Fibroblast of peridontal ligament (primary cell): ENCODE measurements at regions not wholly inside any gene's neighbourhood (a gene's known extent, or its start where the extent isn't known, plus 50 kb on each side); places are given as distances from the start of the nearest gene placed in this dataset.
"Not testable (repeated sequence)": the region's sequence is repeated elsewhere in the genome, so short reads cannot be mapped to it uniquely, and the experiment has no call there.

ENCODE experiments used
- DNase-seq: peaks from one replicate; pipeline ENCODE4 v3.0.0-alpha.2; 2010; ENCODE audit errors: extremely low read depth

DNA sequence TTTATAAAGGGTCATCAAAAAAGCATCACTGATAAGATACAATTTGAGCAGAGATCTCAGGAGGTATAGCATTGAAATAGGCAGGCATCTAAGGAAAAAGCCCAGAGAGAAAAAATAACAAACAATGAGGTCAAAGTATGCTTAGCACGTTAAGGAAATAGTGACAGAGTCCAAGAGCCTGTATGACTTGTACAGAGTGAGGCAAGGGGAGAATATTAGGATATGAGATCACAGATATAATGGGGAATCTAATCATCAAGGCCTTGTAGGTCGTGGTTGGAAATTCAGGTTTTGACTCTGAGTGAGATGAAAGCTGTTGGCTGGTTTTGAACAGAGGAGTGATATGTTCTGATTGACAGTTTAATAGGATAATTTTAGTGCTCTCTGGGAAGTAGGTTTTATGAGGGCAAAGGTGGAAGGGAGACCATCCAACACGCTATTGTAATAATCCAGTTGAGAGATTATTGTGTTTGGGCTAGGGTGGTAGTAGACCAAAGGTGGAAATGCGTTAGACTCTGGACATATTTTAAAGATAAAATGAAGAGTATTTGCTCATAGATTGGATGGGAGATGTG, 644.6 kb upstream of the TMPRSS15 start:
- DNase-seq, result no peak

- DNase-seq, result no peak
Observed at GRCh38 chr21:19049567-19049966, 646.0 kb upstream of the TMPRSS15 start.

GRCh38 chr21:19065164-19065563, 661.6 kb upstream of the TMPRSS15 start:
- DNase-seq, result no peak

DNA sequence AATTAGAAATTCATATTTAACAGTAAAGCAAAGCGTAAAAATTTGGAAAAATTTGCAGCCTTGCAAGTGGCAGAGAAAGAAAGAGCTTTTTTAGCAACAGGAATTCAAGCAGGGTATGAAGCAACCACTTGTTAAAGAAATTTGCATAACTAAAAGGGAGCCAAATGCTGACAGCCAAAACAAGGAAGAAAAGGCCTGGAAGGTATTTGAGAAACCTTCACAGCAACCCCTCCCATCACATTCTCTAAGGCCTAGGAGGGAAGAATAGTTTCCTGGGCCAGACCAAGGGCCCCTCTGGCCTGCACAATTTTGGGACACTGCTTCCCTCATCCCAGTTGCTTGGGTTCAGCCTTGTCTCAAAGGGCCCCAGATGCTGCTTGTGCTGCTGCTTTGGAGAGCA, 672.4 kb upstream of the TMPRSS15 start:
- no peak for DNase-seq

DNA sequence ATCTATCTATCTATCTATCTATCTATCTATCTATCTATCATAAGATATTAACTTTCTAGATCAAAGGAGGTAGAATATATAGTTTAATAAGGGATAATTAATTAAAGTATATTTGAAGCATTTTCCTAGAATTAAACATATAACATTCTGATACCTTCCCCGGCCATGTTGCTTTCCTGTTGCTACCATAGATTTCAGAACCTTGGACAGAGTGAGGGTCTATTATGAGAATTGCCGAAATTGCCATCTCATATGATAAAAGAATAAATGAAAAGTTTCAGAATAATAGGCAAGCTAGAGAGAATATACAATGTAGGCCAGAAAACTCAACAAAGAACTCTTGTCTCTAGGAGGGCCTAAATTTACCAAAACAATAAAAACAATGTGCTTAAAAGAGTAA, 706.1 kb upstream of the TMPRSS15 start:
- DNase-seq, result no peak

- DNase-seq, result not testable (repeated sequence)
Observed at GRCh38 chr21:19119259-19119658, 715.7 kb upstream of the TMPRSS15 start.

GRCh38 chr21:19120591-19120990, 717.0 kb upstream of the TMPRSS15 start:
- no peak for DNase-seq

DNA sequence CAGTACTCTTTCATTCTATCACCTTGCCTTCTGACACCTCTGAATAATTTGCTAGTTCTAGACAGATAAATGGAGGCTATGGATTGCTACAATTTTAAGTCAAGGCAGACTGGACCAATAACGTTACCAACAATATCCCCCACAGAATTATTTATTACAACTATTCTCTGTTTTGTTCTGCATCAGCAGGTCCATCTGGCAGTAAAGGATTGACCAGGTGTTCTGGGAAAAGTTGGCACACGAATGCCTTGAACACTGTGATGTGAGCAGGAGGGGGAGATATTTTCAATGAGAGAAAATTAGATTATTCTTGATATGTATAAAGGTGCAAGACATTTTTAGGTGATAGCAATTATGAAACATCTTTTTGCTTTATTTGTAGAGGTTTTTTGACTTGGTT, 718.8 kb upstream of the TMPRSS15 start:
- no peak for DNase-seq

- DNase-seq, result no peak
Observed at GRCh38 chr21:19123053-19123452, 719.5 kb upstream of the TMPRSS15 start.

DNA sequence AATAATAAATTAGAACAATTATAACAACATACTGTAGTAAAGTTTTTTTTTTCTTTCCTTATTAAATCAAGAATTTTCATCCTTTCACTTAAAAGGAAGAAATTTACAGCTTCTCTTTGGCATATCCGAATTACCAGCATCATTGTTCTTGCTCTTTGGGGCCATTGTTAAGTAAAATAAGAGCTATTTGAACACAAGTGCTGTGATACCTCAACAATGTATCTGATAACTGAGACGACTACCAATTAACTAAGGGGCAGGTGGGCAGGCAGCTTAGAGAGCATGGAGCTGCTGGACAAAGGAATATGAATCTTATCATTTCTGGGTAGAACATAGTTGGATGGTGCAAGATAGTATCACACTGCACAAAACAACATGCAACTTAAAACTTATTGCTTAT, 719.9 kb upstream of the TMPRSS15 start:
- no peak for DNase-seq

GRCh38 chr21:19124691-19125090, 721.1 kb upstream of the TMPRSS15 start:
- no peak for DNase-seq

GRCh38 chr21:19130379-19131028, 726.9 kb upstream of the TMPRSS15 start:
- DNase-seq, result no peak

GRCh38 chr21:19141511-19141910, 737.9 kb upstream of the TMPRSS15 start:
- DNase-seq, result no peak

- no peak for DNase-seq
Observed at GRCh38 chr21:19145682-19146293, 742.2 kb upstream of the TMPRSS15 start.

GRCh38 chr21:19148056-19148455, 744.5 kb upstream of the TMPRSS15 start:
- no peak for DNase-seq

DNA sequence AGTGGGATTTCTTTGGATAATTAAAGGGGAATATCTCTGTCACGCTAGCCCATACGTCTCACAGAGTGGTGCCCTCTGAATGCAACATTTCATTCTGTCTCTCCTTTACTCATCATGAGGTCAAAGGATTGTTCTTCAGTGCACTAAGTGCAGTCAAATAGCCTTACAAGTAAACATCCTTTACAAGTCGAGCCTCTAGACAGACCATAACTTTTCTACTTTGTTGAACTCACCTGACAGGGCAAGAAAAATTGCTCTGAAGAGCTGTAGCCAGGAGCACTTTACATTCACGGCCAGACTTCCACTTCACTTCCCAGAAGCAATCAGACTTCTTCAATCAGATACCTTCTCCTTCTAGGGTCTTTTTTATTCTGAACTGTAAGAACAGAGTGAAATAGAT, 768.0 kb upstream of the TMPRSS15 start:
- DNase-seq, result no peak

DNA sequence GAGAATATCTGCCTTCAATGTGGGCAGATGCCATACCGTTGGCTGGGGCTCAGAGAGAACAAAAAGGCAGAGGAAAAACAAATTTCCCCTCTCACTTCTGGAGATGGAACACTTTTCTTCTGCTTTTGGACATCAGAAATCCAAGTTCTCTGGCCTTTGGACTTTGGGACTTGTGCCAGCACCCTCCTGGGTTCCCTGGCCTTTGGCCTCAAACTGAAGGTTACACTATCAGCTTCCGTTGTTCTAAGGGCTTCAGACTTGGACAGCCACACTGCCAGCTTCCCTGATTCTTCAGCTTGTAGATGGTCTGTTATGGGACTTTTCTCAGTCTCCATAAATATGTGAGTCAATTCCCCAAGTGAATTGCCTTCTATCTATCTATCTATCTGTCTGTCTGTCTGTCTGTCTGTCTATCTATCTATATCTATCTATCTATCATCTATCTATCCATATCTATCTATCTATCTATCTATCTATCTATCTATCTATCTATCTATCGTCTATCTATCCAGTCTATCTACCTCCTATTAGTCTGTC, 778.1 kb upstream of the TMPRSS15 start:
- no peak for DNase-seq

DNA sequence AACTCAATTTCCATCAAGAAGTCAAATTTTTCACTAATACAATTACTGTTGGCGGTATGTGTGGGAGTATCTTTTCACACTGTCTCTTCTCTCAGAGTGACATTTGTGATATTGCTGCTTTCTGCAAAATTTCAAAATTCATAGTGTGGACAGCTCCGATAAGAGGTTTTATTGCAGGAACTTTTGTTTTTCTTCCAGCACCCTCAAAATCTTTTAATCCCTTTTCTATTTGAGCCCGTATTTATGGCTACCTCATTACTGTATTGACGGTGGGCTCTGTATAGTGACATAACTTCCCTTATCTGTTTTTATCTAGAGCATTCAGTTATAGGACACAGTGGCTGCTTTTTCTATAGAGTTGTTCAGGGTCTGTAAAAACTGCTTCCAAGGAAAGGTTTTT, 794.4 kb upstream of the TMPRSS15 start:
- DNase-seq, result no peak

GRCh38 chr21:19198801-19199200, 795.2 kb upstream of the TMPRSS15 start:
- DNase-seq, result no peak

DNA sequence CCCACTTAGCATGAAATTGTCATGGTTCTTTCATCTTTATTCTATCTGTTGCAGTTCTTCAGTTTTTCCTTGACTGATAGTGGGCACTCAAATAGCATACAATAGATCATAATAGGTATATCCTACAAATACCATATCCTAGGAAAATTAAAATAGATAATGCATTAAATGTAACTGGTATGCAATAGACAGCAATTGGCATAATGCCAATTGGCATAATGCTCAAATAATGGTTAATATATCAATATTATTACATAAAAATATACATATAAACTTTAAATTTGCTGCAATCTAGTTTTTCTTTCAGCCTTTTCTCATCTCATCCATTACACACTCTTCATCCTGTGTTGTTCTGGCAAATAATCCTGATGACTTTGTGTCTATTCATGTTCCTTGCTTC, 814.6 kb upstream of the TMPRSS15 start:
- DNase-seq, result no peak

GRCh38 chr21:19224090-19224489, 820.5 kb upstream of the TMPRSS15 start:
- no peak for DNase-seq

DNA sequence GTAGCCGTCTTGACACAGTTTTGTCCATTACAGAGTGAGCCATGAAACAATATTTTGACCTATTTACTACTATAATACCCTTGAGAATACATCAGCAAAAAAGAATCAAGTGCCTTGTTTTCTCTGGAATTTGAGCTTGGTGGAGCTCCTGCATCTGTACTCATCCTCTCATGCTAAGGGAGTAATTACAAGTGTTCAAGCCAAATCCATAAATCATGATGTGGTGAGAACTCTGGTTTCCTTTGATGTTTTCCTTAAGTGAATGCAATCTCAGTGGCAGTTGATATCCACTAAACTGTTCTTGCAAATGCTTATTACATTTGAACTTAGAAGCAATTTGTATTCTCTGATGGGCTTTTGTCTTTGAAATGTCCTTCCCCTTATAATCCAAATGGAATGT, 824.6 kb upstream of the TMPRSS15 start:
- DNase-seq, result no peak

DNA sequence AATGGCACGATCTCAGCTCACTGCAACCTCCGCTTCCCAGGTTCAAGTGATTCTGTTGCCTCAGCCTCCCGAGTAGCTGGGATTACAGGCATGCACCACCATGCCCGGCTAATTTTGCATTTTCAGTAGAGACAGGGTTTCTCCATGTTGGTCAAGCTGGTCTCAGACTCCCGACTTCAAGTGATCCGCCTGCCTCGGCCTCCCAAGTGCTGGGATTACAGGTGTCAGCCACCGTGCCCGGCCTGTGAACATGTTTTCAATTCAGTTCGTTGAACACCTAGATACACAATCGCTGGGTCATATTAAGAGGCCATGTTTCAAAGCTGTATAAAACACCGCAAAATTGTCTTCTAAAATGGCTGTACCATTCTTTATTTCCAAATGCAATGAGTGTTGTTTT, 830.3 kb upstream of the TMPRSS15 start:
- not testable (repeated sequence) for DNase-seq
